ENCODE measurements at regions not wholly inside any gene's neighbourhood (a gene's known extent, or its start where the extent isn't known, plus 50 kb on each side); places are given as distances from the start of the nearest gene placed in this dataset.

GRCh38 chr10:110447886-110448285 lies 49.8 kb upstream of the DUSP5 start:
- TF ChIP-seq CTCF (IDR thresholded peaks at IDR 0.05) (no peak), POLR2A (IDR thresholded peaks at IDR 0.05) (no peak)
